ENCODE measurements at regions not wholly inside any gene's neighbourhood (a gene's known extent, or its start where the extent isn't known, plus 50 kb on each side); places are given as distances from the start of the nearest gene placed in this dataset.

DNA sequence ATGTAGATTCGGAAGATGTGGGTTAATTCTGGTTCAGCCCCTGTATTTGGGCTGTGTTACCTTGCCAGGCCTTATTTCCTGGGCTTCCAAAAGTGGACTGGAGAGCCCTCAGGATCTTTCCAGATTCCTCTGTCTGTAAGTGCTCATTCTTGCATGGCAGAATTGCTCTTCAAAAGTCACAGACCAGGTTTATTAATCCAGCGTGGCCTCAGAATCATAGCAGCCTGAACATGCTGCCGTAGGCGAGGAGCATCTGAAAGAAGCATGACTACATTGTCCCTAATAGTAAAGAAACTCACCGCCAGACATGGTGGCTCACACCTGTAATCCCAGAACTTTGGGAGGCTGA is 307.8 kb downstream of the GADD45G start:
- H3K27ac Mint-ChIP-seq = no peak overlapping the region
- no peak for TF ChIP-seq CTCF (IDR thresholded peaks at IDR 0.05)
- DNase-seq = no peak

GRCh38 chr9:89915187-89915586 is 310.4 kb downstream of the GADD45G start:
- Mint-ChIP-seq H3K27me3 (ENCODE audit: low read depth, poor library complexity) (peaks cover 4% of the 10 kb centered on the region), H3K4me1 (peaks cover 39% of the 10 kb centered on the region), H3K27ac (no peak overlapping the region), H3K9me3 (no peaks in the 10 kb centered on the region), H3K36me3 (ENCODE audit: low read depth) (no peaks in the 10 kb centered on the region), H3K4me3 (no peak overlapping the region)
- DNase-seq = no peak
- TF ChIP-seq CTCF (IDR thresholded peaks at IDR 0.05) = no peak

More for the DNA sequence above, 307.8 kb downstream of the GADD45G start:
- peaks cover 18% of the 10 kb centered on the region for H3K4me1 Mint-ChIP-seq
- H3K9me3 Mint-ChIP-seq = peaks cover 12% of the 10 kb centered on the region
- H3K4me3 Mint-ChIP-seq = no peak overlapping the region
- no peaks in the 10 kb centered on the region for H3K27me3 Mint-ChIP-seq (ENCODE audit: low read depth, poor library complexity)
- no peaks in the 10 kb centered on the region for H3K36me3 Mint-ChIP-seq (ENCODE audit: low read depth)

DNA sequence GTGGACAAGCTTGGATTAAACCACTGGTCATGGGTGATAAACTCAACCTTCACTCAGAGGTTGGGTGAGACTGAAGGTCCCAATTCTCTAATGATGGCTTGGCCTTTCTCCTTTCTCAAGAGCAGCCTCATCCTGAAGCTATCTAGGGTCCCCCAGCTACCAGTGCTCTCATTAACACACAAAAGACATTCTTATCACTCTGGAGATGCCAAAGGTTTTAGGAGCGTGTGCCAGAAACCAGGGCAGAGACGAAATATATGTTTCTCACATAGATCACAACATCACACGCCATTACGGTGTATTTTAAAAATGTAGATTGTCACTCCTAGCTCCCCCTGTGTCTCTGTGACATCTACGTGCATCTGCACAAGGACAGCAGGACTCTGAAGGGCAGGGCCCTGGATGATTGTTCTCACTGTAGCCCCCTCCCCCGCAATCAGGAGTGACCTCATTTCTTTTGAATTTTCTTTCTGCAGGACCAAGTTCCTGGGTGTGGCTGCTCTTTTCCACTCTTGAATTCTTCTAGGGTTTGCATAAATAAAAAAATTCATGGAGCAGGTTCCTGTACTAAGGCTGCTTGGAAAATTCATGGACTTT is 311.3 kb downstream of the GADD45G start:
- H3K27me3 Mint-ChIP-seq (ENCODE audit: low read depth, poor library complexity) = peaks cover 4% of the 10 kb centered on the region
- H3K27ac Mint-ChIP-seq = no peak overlapping the region
- no peak for DNase-seq
- H3K36me3 Mint-ChIP-seq (ENCODE audit: low read depth) = no peaks in the 10 kb centered on the region
- no peak overlapping the region for H3K4me3 Mint-ChIP-seq
- H3K9me3 Mint-ChIP-seq = no peaks in the 10 kb centered on the region
- peaks cover 48% of the 10 kb centered on the region for H3K4me1 Mint-ChIP-seq
- TF ChIP-seq CTCF (IDR thresholded peaks at IDR 0.05) = no peak

DNA sequence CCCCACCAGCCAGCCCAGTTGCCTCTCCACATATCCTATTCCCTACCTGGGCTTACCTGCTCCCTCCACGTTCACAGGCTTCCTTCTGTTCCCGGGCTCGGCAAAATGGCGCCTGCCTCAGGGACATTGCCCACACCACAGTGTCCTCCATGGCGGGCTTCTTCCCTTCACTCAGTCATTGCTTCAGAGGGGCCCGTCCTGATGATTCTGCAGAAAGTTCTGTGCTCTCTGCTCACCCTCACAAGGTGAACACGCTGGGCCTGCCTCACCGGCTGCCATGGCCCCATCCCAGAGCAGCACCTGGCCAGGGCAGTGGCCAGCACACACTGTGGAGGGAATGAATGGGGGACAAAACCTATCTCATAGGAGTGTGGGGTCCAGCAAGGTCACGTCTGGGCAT is 313.0 kb downstream of the GADD45G start:
- no peaks in the 10 kb centered on the region for H3K36me3 Mint-ChIP-seq (ENCODE audit: low read depth)
- peaks cover 65% of the 10 kb centered on the region for H3K4me1 Mint-ChIP-seq
- no peak for TF ChIP-seq CTCF (IDR thresholded peaks at IDR 0.05)
- H3K9me3 Mint-ChIP-seq = no peaks in the 10 kb centered on the region
- no peak overlapping the region for H3K4me3 Mint-ChIP-seq
- H3K27me3 Mint-ChIP-seq (ENCODE audit: low read depth, poor library complexity) = peaks cover 8% of the 10 kb centered on the region
- no peak for DNase-seq
- H3K27ac Mint-ChIP-seq = no peak overlapping the region

- no peak for TF ChIP-seq CTCF (IDR thresholded peaks at IDR 0.05)
- Mint-ChIP-seq H3K4me3 (no peak overlapping the region), H3K36me3 (ENCODE audit: low read depth) (no peaks in the 10 kb centered on the region), H3K27ac (no peak overlapping the region), H3K4me1 (peaks cover 79% of the 10 kb centered on the region), H3K27me3 (ENCODE audit: low read depth, poor library complexity) (peaks cover 8% of the 10 kb centered on the region), H3K9me3 (no peaks in the 10 kb centered on the region)
- no peak for DNase-seq
Observed at GRCh38 chr9:89919171-89919681, 314.4 kb downstream of the GADD45G start.

GRCh38 chr9:89920131-89920530 is 315.3 kb downstream of the GADD45G start:
- peaks cover 8% of the 10 kb centered on the region for H3K27me3 Mint-ChIP-seq (ENCODE audit: low read depth, poor library complexity)
- no peak for TF ChIP-seq CTCF (IDR thresholded peaks at IDR 0.05)
- no peak for DNase-seq
- peaks cover 87% of the 10 kb centered on the region for H3K4me1 Mint-ChIP-seq
- no peak overlapping the region for H3K4me3 Mint-ChIP-seq
- no peaks in the 10 kb centered on the region for H3K36me3 Mint-ChIP-seq (ENCODE audit: low read depth)
- H3K27ac Mint-ChIP-seq = no peak overlapping the region
- no peaks in the 10 kb centered on the region for H3K9me3 Mint-ChIP-seq
